ENCODE measurements at regions not wholly inside any gene's neighbourhood (a gene's known extent, or its start where the extent isn't known, plus 50 kb on each side); places are given as distances from the start of the nearest gene placed in this dataset.

- no peak for TF ChIP-seq CTCF (IDR thresholded peaks at IDR 0.05)
- TF ChIP-seq EP300 (IDR thresholded peaks at IDR 0.05), result no peak
Measured at GRCh38 chr3:5344707-5345106, 157.2 kb downstream of the EDEM1 start.
